Testis (tissue), 2 donors: ENCODE measurements at regions not wholly inside any gene's neighbourhood (a gene's known extent, or its start where the extent isn't known, plus 50 kb on each side); places are given as distances from the start of the nearest gene placed in this dataset.

Experiments
- POLR2A ChIP-seq: fragments of 450-650 bp; IDR thresholded peaks from one replicate; pipeline ENCODE4 v1.6.1; 2017; ENCODE audit warnings: antibody characterized with exemption, mild to moderate bottlenecking, moderate library complexity
- TF ChIP-seq, protein P1 (sequence below), 3 experiments: fragments of 450-650 bp in 2 of 3; fragments of 200-600 bp in 1 of 3; sonication (generic) in 1 of 3; IDR thresholded peaks; one replicate each; pipeline ENCODE4 v1.5.1; 2016 to 2019; ENCODE audit warnings: antibody characterized with exemption in 3 of 3, mild to moderate bottlenecking in 2 of 3, moderate library complexity in 1 of 3

DNA sequence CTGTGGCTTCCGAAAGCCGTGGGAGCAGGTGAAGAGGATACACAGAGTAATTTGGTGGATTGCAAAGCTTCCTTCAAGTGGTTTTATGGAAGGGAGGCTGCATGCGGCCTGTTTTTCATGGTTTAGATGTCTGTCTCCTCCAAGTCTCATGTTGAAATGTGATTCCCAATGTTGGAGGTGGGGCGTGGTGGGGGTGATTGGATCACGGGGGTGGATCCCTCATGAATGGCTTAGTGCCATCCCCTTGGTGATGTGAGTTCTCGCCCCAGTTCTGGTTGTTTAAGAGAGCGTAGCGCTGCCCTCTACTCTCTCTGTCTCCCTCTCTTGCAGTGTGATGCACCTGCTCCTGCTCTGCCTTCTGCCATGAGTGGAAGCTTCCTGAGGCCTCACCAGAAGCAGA lies 247.8 kb upstream of the B3GAT1 start:
- no peak for TF ChIP-seq POLR2A
- TF ChIP-seq, protein P1, sequence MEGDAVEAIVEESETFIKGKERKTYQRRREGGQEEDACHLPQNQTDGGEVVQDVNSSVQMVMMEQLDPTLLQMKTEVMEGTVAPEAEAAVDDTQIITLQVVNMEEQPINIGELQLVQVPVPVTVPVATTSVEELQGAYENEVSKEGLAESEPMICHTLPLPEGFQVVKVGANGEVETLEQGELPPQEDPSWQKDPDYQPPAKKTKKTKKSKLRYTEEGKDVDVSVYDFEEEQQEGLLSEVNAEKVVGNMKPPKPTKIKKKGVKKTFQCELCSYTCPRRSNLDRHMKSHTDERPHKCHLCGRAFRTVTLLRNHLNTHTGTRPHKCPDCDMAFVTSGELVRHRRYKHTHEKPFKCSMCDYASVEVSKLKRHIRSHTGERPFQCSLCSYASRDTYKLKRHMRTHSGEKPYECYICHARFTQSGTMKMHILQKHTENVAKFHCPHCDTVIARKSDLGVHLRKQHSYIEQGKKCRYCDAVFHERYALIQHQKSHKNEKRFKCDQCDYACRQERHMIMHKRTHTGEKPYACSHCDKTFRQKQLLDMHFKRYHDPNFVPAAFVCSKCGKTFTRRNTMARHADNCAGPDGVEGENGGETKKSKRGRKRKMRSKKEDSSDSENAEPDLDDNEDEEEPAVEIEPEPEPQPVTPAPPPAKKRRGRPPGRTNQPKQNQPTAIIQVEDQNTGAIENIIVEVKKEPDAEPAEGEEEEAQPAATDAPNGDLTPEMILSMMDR (IDR thresholded peaks at IDR 0.05), result no peak
